HG03354 (cell line): ENCODE measurements at regions not wholly inside any gene's neighbourhood (a gene's known extent, or its start where the extent isn't known, plus 50 kb on each side); places are given as distances from the start of the nearest gene placed in this dataset.

Source experiments
- ATAC-seq: cut with Tn5 transposase; IDR thresholded peaks from one replicate; pipeline ENCODE4 v1.9.1; 2021; ENCODE audit warnings: mild to moderate bottlenecking; ENCODE audit not compliant: unreplicated experiment, poor library complexity, severe bottlenecking

GRCh38 chr3:186414735-186415419 lies 52.8 kb upstream of the DGKG start:
- no peak for ATAC-seq

GRCh38 chr3:186413615-186414415 lies 51.8 kb upstream of the DGKG start:
- peak; percentile 52 for ATAC-seq

- ATAC-seq = no peak
Observed at GRCh38 chr3:186411994-186412393, 50.0 kb upstream of the DGKG start.
